Hepatocyte (in vitro differentiated cells): ENCODE measurements at regions not wholly inside any gene's neighbourhood (a gene's known extent, or its start where the extent isn't known, plus 50 kb on each side); places are given as distances from the start of the nearest gene placed in this dataset.

Experiments
- EZH2 ChIP-seq: fragments of 200-600 bp; sonication (generic); IDR thresholded peaks from 2 replicates; pipeline ENCODE4 v1.6.1; 2016; ENCODE audit warnings: antibody characterized with exemption, mild to moderate bottlenecking, borderline replicate concordance
- TF ChIP-seq, protein P1 (sequence below): fragments of 200-600 bp; sonication (generic); IDR thresholded peaks from 2 replicates; pipeline ENCODE4 v1.5.1; 2016; ENCODE audit warnings: antibody characterized with exemption, mild to moderate bottlenecking; ENCODE audit not compliant: poor library complexity

DNA sequence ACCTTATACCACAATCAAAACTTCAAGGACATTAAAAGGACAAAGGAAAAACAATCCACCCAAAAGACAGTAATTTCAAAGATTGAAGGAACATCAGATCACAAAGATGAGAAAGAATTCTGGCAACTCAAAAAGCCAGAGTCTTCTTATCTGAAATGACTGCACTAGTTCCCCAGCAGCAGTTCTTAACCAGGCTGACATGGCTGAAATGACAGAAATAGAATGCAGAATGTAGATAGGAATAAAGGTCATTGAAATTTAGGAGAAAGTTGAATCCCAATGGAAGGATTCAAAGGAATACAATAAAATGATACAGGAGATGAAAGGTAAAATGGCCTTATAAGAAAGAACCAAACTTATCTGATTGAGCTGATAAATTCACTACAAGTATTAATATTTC lies 231.4 kb downstream of the CD109 start:
- TF ChIP-seq, protein P1, sequence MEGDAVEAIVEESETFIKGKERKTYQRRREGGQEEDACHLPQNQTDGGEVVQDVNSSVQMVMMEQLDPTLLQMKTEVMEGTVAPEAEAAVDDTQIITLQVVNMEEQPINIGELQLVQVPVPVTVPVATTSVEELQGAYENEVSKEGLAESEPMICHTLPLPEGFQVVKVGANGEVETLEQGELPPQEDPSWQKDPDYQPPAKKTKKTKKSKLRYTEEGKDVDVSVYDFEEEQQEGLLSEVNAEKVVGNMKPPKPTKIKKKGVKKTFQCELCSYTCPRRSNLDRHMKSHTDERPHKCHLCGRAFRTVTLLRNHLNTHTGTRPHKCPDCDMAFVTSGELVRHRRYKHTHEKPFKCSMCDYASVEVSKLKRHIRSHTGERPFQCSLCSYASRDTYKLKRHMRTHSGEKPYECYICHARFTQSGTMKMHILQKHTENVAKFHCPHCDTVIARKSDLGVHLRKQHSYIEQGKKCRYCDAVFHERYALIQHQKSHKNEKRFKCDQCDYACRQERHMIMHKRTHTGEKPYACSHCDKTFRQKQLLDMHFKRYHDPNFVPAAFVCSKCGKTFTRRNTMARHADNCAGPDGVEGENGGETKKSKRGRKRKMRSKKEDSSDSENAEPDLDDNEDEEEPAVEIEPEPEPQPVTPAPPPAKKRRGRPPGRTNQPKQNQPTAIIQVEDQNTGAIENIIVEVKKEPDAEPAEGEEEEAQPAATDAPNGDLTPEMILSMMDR: no peak
- TF ChIP-seq EZH2: no peak
